ENCODE measurements at regions not wholly inside any gene's neighbourhood (a gene's known extent, or its start where the extent isn't known, plus 50 kb on each side); places are given as distances from the start of the nearest gene placed in this dataset.

GRCh38 chr2:100192300-100192699 is 49.9 kb upstream of the AFF3 start:
- no peak for DNase-seq
